GM23338 (cell line): ENCODE measurements at regions not wholly inside any gene's neighbourhood (a gene's known extent, or its start where the extent isn't known, plus 50 kb on each side); places are given as distances from the start of the nearest gene placed in this dataset.

Experiments
- ATAC-seq: fragments of 200-7000 bp; cut with Tn5 transposase; 3 replicates; pipeline ENCODE4 v1.9.1; 2020
- DNase-seq: peaks from one replicate; pipeline ENCODE4 v3.0.0-alpha.2; 2015; ENCODE audit warnings: low spot score
- H2AFZ ChIP-seq: fragments of 200-600 bp; sonication (generic); 2 replicates; pipeline ENCODE4 v1.8.0; 2016; ENCODE audit warnings: antibody characterized with exemption, mild to moderate bottlenecking, moderate library complexity
- H3F3A ChIP-seq: fragments of 200-600 bp; sonication (generic); replicated peaks from 2 replicates; pipeline ENCODE4 v1.8.0; 2017; ENCODE audit warnings: antibody characterized with exemption, mixed run types, low read depth
- H3K27ac ChIP-seq: fragments of 200-600 bp; sonication (generic); 2 replicates; pipeline ENCODE4 v1.6.1; 2016; ENCODE audit warnings: low read depth
- H3K27me3 ChIP-seq: fragments of 200-600 bp; sonication (generic); 2 replicates; pipeline ENCODE4 v1.8.0; 2016; ENCODE audit warnings: mild to moderate bottlenecking, mixed run types, moderate library complexity; ENCODE audit not compliant: insufficient read depth
- H3K36me3 ChIP-seq: fragments of 200-600 bp; sonication (generic); 2 replicates; pipeline ENCODE4 v1.8.0; 2016; ENCODE audit warnings: mild to moderate bottlenecking; ENCODE audit not compliant: insufficient read depth
- H3K4me1 ChIP-seq: fragments of 200-600 bp; sonication (generic); 2 replicates; pipeline ENCODE4 v1.8.0; 2016; ENCODE audit warnings: mild to moderate bottlenecking, moderate library complexity; ENCODE audit not compliant: insufficient read depth
- H3K4me2 ChIP-seq: fragments of 200-600 bp; sonication (generic); 2 replicates; pipeline ENCODE4 v1.7.1; 2017; ENCODE audit warnings: mixed run types
- H3K4me3 ChIP-seq: fragments of 200-600 bp; sonication (generic); 2 replicates; pipeline ENCODE4 v1.6.1; 2016; ENCODE audit warnings: mixed run types
- H3K79me2 ChIP-seq: fragments of 200-600 bp; sonication (generic); replicated peaks from 2 replicates; pipeline ENCODE4 v1.8.0; 2017; ENCODE audit warnings: mild to moderate bottlenecking; ENCODE audit not compliant: insufficient read depth
- H3K9me2 ChIP-seq: fragments of 200-600 bp; sonication (generic); 2 replicates; pipeline ENCODE4 v1.8.0; 2017; ENCODE audit not compliant: insufficient read depth
- H4K20me1 ChIP-seq: fragments of 200-600 bp; sonication (generic); replicated peaks from 2 replicates; pipeline ENCODE4 v1.8.0; 2017; ENCODE audit warnings: mild to moderate bottlenecking; ENCODE audit not compliant: insufficient read depth
- H3K27ac Mint-ChIP-seq: 2 replicates; pipeline ENCODE4 v1.8.0; 2020; ENCODE audit warnings: inconsistent platforms, mild to moderate bottlenecking, moderate library complexity, mixed read lengths
- H3K27me3 Mint-ChIP-seq: 3 replicates; pipeline ENCODE4 v1.8.0; 2022; ENCODE audit warnings: low read depth, mild to moderate bottlenecking, moderate library complexity, mixed read lengths, inconsistent platforms; ENCODE audit not compliant: insufficient read depth, poor library complexity
- H3K36me3 Mint-ChIP-seq: 3 replicates; pipeline ENCODE4 v1.8.0; 2021; ENCODE audit warnings: low read depth, mild to moderate bottlenecking, inconsistent platforms, moderate library complexity, mixed read lengths
- H3K4me1 Mint-ChIP-seq: 3 replicates; pipeline ENCODE4 v1.8.0; 2020; ENCODE audit warnings: mild to moderate bottlenecking, inconsistent platforms, mixed read lengths
- H3K4me3 Mint-ChIP-seq: 3 replicates; pipeline ENCODE4 v1.8.0; 2021; ENCODE audit warnings: moderate library complexity, mild to moderate bottlenecking, inconsistent platforms, mixed read lengths
- H3K9me3 Mint-ChIP-seq: 3 replicates; pipeline ENCODE4 v1.8.0; 2020; ENCODE audit warnings: moderate library complexity, mild to moderate bottlenecking, inconsistent platforms, mixed read lengths
- CREB1 ChIP-seq: fragments of 250-450 bp; sonication (Bioruptor Pico); IDR thresholded peaks from 2 replicates; pipeline ENCODE4 v1.5.0; 2020; ENCODE audit warnings: low read depth, mild to moderate bottlenecking, moderate library complexity
- CTCF ChIP-seq, 2 experiments: fragments of 200-600 bp in 1 of 2; sonication (generic) in 1 of 2; conservative IDR thresholded peaks; 2 replicates each; pipeline versions ENCODE4 v1.5.1 to v1.6.1; 2016 to 2017; ENCODE audit warnings: antibody characterized with exemption in 2 of 2, low read depth in 2 of 2, mild to moderate bottlenecking in 2 of 2, moderate library complexity in 1 of 2
- ETS1 ChIP-seq: IDR thresholded peaks from 2 replicates; pipeline ENCODE4 v1.6.1; 2016; ENCODE audit warnings: antibody characterized with exemption
- EZH2 ChIP-seq: fragments of 200-600 bp; sonication (generic); IDR thresholded peaks from one replicate; pipeline ENCODE4 v1.8.0; 2017; ENCODE audit warnings: antibody characterized with exemption, mild to moderate bottlenecking, low read depth; ENCODE audit not compliant: unreplicated experiment
- EZH2phosphoT487 ChIP-seq: fragments of 200-600 bp; sonication (generic); IDR thresholded peaks from one replicate; pipeline ENCODE4 v1.8.1; 2018; ENCODE audit warnings: antibody characterized with exemption; ENCODE audit not compliant: unreplicated experiment
- JUNB ChIP-seq: IDR thresholded peaks from one replicate; pipeline ENCODE4 v1.6.1; 2016; ENCODE audit warnings: antibody characterized with exemption; ENCODE audit not compliant: unreplicated experiment
- NANOG ChIP-seq: IDR thresholded peaks from 2 replicates; pipeline ENCODE4 v1.6.1; 2016; ENCODE audit warnings: antibody characterized with exemption, borderline replicate concordance
- POLR2AphosphoS5 ChIP-seq: IDR thresholded peaks from 2 replicates; pipeline ENCODE4 v1.6.1; 2016; ENCODE audit warnings: antibody characterized with exemption, low read depth
- STAT1 ChIP-seq: IDR thresholded peaks from one replicate; pipeline ENCODE4 v1.6.1; 2016; ENCODE audit warnings: antibody characterized with exemption; ENCODE audit not compliant: unreplicated experiment
- ZNF114 ChIP-seq: fragments of 250-450 bp; sonication (Bioruptor Pico); IDR thresholded peaks from 2 replicates; pipeline ENCODE4 v1.5.0; 2020; ENCODE audit warnings: mild to moderate bottlenecking, moderate library complexity
- ZNF331 ChIP-seq: fragments of 250-450 bp; sonication (Bioruptor Pico); IDR thresholded peaks from 2 replicates; pipeline ENCODE4 v1.5.0; 2020; ENCODE audit warnings: low read depth, mild to moderate bottlenecking, moderate library complexity
- TF ChIP-seq, protein P1 (sequence below): IDR thresholded peaks from one replicate; pipeline ENCODE4 v1.6.1; 2018; ENCODE audit warnings: antibody characterized with exemption; ENCODE audit not compliant: unreplicated experiment
- TF ChIP-seq, protein P2 (sequence below): fragments of 250-450 bp; sonication (Bioruptor Pico); IDR thresholded peaks from 2 replicates; pipeline ENCODE4 v1.5.0; 2020; ENCODE audit warnings: mild to moderate bottlenecking, moderate library complexity

DNA sequence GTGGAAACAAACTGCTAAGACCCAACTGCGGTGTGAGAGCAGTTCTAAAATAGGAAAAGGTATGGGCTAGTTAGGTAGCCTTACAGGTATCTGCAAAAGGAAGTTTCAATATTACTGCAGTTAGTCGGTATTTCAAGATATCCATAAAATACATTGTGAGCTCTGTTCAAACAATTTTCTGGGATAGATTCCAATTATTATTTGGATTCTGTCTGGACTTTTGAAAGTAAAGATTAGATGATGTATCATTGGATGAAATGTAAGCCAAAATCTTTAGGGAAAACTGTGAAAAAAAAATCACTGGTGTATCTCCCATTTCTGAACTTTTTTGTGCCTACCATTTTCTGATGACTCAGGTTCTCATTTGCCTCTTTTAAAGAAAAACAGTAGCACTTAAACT lies 621.6 kb downstream of the CCER1 start:
- H3K9me3 Mint-ChIP-seq: no peaks in the 10 kb centered on the region
- H3K4me1 Mint-ChIP-seq: peaks cover 15% of the 10 kb centered on the region
- Histone ChIP-seq H2AFZ (no peak overlapping the region), H3K79me2 (no peaks in the 10 kb centered on the region), H3F3A (no peaks in the 10 kb centered on the region), H3K4me3 (no peak overlapping the region), H3K36me3 (no peaks in the 10 kb centered on the region), H3K9me2 (no peaks in the 10 kb centered on the region; the same call in 1 of the 2 replicates), H3K4me1 (peaks cover 16% of the 10 kb centered on the region), H3K4me2 (no peak overlapping the region), H3K27me3 (peaks cover 25% of the 10 kb centered on the region), H3K27ac (no peak overlapping the region), H4K20me1 (no peaks in the 10 kb centered on the region)
- no peaks in the 10 kb centered on the region for H3K27me3 Mint-ChIP-seq
- DNase-seq (no peak), ATAC-seq (no peak)
- H3K4me3 Mint-ChIP-seq: no peak overlapping the region
- TF ChIP-seq CTCF (conservative IDR thresholded peaks at IDR 0.05; ENCODE audit: low read depth in 2 of 2) (no peak), POLR2AphosphoS5 (no peak), NANOG (no peak), JUNB (no peak), ZNF114 (CRISPR knock-in tag) (no peak), ETS1 (no peak), EZH2 (no peak), CREB1 (CRISPR knock-in tag) (no peak), STAT1 (no peak), ZNF331 (CRISPR knock-in tag) (no peak), EZH2phosphoT487 (no peak)
- TF ChIP-seq, protein P1, sequence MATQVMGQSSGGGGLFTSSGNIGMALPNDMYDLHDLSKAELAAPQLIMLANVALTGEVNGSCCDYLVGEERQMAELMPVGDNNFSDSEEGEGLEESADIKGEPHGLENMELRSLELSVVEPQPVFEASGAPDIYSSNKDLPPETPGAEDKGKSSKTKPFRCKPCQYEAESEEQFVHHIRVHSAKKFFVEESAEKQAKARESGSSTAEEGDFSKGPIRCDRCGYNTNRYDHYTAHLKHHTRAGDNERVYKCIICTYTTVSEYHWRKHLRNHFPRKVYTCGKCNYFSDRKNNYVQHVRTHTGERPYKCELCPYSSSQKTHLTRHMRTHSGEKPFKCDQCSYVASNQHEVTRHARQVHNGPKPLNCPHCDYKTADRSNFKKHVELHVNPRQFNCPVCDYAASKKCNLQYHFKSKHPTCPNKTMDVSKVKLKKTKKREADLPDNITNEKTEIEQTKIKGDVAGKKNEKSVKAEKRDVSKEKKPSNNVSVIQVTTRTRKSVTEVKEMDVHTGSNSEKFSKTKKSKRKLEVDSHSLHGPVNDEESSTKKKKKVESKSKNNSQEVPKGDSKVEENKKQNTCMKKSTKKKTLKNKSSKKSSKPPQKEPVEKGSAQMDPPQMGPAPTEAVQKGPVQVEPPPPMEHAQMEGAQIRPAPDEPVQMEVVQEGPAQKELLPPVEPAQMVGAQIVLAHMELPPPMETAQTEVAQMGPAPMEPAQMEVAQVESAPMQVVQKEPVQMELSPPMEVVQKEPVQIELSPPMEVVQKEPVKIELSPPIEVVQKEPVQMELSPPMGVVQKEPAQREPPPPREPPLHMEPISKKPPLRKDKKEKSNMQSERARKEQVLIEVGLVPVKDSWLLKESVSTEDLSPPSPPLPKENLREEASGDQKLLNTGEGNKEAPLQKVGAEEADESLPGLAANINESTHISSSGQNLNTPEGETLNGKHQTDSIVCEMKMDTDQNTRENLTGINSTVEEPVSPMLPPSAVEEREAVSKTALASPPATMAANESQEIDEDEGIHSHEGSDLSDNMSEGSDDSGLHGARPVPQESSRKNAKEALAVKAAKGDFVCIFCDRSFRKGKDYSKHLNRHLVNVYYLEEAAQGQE: no peak
- TF ChIP-seq, protein P2, sequence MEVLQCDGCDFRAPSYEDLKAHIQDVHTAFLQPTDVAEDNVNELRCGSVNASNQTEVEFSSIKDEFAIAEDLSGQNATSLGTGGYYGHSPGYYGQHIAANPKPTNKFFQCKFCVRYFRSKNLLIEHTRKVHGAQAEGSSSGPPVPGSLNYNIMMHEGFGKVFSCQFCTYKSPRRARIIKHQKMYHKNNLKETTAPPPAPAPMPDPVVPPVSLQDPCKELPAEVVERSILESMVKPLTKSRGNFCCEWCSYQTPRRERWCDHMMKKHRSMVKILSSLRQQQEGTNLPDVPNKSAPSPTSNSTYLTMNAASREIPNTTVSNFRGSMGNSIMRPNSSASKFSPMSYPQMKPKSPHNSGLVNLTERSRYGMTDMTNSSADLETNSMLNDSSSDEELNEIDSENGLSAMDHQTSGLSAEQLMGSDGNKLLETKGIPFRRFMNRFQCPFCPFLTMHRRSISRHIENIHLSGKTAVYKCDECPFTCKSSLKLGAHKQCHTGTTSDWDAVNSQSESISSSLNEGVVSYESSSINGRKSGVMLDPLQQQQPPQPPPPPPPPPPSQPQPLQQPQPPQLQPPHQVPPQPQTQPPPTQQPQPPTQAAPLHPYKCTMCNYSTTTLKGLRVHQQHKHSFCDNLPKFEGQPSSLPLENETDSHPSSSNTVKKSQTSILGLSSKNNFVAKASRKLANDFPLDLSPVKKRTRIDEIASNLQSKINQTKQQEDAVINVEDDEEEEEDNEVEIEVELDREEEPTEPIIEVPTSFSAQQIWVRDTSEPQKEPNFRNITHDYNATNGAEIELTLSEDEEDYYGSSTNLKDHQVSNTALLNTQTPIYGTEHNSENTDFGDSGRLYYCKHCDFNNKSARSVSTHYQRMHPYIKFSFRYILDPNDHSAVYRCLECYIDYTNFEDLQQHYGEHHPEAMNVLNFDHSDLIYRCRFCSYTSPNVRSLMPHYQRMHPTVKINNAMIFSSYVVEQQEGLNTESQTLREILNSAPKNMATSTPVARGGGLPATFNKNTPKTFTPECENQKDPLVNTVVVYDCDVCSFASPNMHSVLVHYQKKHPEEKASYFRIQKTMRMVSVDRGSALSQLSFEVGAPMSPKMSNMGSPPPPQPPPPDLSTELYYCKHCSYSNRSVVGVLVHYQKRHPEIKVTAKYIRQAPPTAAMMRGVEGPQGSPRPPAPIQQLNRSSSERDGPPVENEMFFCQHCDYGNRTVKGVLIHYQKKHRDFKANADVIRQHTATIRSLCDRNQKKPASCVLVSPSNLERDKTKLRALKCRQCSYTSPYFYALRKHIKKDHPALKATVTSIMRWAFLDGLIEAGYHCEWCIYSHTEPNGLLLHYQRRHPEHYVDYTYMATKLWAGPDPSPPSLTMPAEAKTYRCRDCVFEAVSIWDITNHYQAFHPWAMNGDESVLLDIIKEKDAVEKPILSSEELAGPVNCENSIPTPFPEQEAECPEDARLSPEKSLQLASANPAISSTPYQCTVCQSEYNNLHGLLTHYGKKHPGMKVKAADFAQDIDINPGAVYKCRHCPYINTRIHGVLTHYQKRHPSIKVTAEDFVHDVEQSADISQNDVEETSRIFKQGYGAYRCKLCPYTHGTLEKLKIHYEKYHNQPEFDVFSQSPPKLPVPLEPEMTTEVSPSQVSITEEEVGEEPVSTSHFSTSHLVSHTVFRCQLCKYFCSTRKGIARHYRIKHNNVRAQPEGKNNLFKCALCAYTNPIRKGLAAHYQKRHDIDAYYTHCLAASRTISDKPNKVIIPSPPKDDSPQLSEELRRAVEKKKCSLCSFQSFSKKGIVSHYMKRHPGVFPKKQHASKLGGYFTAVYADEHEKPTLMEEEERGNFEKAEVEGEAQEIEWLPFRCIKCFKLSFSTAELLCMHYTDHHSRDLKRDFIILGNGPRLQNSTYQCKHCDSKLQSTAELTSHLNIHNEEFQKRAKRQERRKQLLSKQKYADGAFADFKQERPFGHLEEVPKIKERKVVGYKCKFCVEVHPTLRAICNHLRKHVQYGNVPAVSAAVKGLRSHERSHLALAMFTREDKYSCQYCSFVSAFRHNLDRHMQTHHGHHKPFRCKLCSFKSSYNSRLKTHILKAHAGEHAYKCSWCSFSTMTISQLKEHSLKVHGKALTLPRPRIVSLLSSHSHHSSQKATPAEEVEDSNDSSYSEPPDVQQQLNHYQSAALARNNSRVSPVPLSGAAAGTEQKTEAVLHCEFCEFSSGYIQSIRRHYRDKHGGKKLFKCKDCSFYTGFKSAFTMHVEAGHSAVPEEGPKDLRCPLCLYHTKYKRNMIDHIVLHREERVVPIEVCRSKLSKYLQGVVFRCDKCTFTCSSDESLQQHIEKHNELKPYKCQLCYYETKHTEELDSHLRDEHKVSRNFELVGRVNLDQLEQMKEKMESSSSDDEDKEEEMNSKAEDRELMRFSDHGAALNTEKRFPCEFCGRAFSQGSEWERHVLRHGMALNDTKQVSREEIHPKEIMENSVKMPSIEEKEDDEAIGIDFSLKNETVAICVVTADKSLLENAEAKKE (CRISPR knock-in tag): no peak
- H3K27ac Mint-ChIP-seq: no peak overlapping the region
- H3K36me3 Mint-ChIP-seq: no peaks in the 10 kb centered on the region
